Gastrocnemius medialis (tissue), 4 donors: ENCODE measurements at regions not wholly inside any gene's neighbourhood (a gene's known extent, or its start where the extent isn't known, plus 50 kb on each side); places are given as distances from the start of the nearest gene placed in this dataset.

Experiments used
- POLR2A ChIP-seq, 2 donors: fragments of 450-650 bp; IDR thresholded peaks; one replicate each; pipeline ENCODE4 v1.6.1; 2017; ENCODE audit warnings: antibody characterized with exemption in 2 of 2, mild to moderate bottlenecking in 2 of 2, moderate library complexity in 2 of 2
- TF ChIP-seq, protein P1 (sequence below), 5 experiments: fragments of 450-650 bp in 3 of 5; fragments of 200-600 bp in 2 of 5; sonication (generic) in 2 of 5; IDR thresholded peaks in 4 of 5; conservative IDR thresholded peaks in 1 of 5; 1 replicate in 4 of 5; 2 replicates in 1 of 5; pipeline ENCODE4 v1.5.1; 2016 to 2019; ENCODE audit warnings: antibody characterized with exemption in 5 of 5, mild to moderate bottlenecking in 3 of 5, moderate library complexity in 3 of 5

DNA sequence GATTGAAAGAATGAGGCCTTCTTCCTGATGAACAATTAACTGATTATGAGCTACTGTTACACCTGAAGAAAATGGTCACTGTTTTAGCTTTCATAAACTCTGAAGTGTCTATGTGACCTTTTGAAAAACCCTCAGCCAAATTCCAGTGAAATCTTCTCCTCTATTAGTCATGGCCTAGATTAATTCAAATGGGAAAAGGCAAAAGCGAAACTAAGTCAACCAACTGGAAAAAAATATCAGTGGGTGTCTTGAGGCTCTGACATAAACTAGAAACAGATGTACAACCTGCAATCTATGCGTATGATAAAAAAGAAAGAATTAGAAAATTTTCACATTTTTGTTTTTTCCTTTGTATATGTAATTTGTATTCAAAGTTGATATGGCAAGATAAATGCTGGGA, 169.4 kb upstream of the BANK1 start:
- TF ChIP-seq POLR2A (IDR thresholded peaks at IDR 0.05) = no peak
- TF ChIP-seq, protein P1, sequence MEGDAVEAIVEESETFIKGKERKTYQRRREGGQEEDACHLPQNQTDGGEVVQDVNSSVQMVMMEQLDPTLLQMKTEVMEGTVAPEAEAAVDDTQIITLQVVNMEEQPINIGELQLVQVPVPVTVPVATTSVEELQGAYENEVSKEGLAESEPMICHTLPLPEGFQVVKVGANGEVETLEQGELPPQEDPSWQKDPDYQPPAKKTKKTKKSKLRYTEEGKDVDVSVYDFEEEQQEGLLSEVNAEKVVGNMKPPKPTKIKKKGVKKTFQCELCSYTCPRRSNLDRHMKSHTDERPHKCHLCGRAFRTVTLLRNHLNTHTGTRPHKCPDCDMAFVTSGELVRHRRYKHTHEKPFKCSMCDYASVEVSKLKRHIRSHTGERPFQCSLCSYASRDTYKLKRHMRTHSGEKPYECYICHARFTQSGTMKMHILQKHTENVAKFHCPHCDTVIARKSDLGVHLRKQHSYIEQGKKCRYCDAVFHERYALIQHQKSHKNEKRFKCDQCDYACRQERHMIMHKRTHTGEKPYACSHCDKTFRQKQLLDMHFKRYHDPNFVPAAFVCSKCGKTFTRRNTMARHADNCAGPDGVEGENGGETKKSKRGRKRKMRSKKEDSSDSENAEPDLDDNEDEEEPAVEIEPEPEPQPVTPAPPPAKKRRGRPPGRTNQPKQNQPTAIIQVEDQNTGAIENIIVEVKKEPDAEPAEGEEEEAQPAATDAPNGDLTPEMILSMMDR (IDR thresholded peaks at IDR 0.05 in 4 of 5, conservative IDR thresholded peaks at IDR 0.05 in 1 of 5) = no peak
